B cell (primary cell): ENCODE measurements at regions not wholly inside any gene's neighbourhood (a gene's known extent, or its start where the extent isn't known, plus 50 kb on each side); places are given as distances from the start of the nearest gene placed in this dataset.

Experiments
- ATAC-seq: fragments of 200-7000 bp; cut with Tn5 transposase; one replicate; pipeline ENCODE4 v1.10.0; 2021; ENCODE audit warnings: low read depth, mild to moderate bottlenecking, moderate number of reproducible peaks, moderate library complexity
- CTCF ChIA-PET: fragments of 350-600 bp; sonication (Branson Sonifier 250); formaldehyde crosslinking; loops from one replicate; lab custom pipeline; 2021; ENCODE audit warnings: antibody characterized with exemption, inconsistent platforms; lab: Charles Lee
- POLR2A ChIA-PET: fragments of 350-600 bp; sonication (Branson Sonifier 250); formaldehyde crosslinking; loops from one replicate; lab custom pipeline; 2021; ENCODE audit warnings: antibody characterized with exemption; lab: Charles Lee
- DNase-seq: peaks from one replicate; pipeline ENCODE4 v3.0.0; 2013
- H2AFZ ChIP-seq: 2 replicates; pipeline ENCODE4 v1.6.1; 2012; ENCODE audit warnings: mild to moderate bottlenecking, low read depth, low read length; ENCODE audit not compliant: insufficient read depth, poor library complexity, severe bottlenecking
- H3K27ac ChIP-seq, 2 donors: 1 replicate in 1 of 2; 2 replicates in 1 of 2; pipeline ENCODE4 v1.5.1; 2012 to 2013; ENCODE audit warnings: low read length in 2 of 2, mild to moderate bottlenecking in 2 of 2, moderate library complexity in 1 of 2
- H3K27me3 ChIP-seq, 4 experiments: fragments of 200-600 bp in 1 of 4; sonication (generic) in 1 of 4; replicated peaks in 1 of 4; 1 replicate in 2 of 4; 2 replicates in 2 of 4; pipeline versions ENCODE4 v1.6.1 to v1.7.0; 2013 to 2016; ENCODE audit warnings: low read length in 3 of 4, mild to moderate bottlenecking in 2 of 4, mixed read lengths in 1 of 4, moderate library complexity in 1 of 4; ENCODE audit not compliant: insufficient read depth in 4 of 4, control insufficient read depth in 3 of 4; ENCODE audit errors: control extremely low read depth in 1 of 4
- H3K36me3 ChIP-seq, 2 experiments: replicated peaks in 1 of 2; 1 replicate in 1 of 2; 2 replicates in 1 of 2; pipeline versions ENCODE4 v1.6.1 to v1.7.1; 2013; ENCODE audit warnings: low read length in 1 of 2; ENCODE audit not compliant: insufficient read depth in 2 of 2, control insufficient read depth in 1 of 2; ENCODE audit errors: control extremely low read depth in 1 of 2, extremely low read depth in 1 of 2
- H3K4me1 ChIP-seq, 2 donors: fragments of 200-600 bp in 1 of 2; sonication (generic) in 1 of 2; 1 replicate in 1 of 2; 2 replicates in 1 of 2; pipeline versions ENCODE4 v1.5.1 to v1.6.1; 2013 to 2017; ENCODE audit warnings: low read length in 2 of 2; ENCODE audit not compliant: control insufficient read depth in 2 of 2, insufficient read depth in 2 of 2
- H3K4me2 ChIP-seq: replicated peaks from 2 replicates; pipeline ENCODE3; 2012; ENCODE audit warnings: mild to moderate bottlenecking, low read depth, low read length; ENCODE audit not compliant: poor library complexity, severe bottlenecking
- H3K4me3 ChIP-seq, 5 experiments: fragments of 200-600 bp in 1 of 5; sonication (generic) in 1 of 5; 1 replicate in 3 of 5; 2 replicates in 2 of 5; pipeline versions ENCODE4 v1.5.1 to v1.7.0; 2011 to 2016; ENCODE audit warnings: low read length in 4 of 5, mild to moderate bottlenecking in 4 of 5, low read depth in 2 of 5, control low read depth in 1 of 5, moderate library complexity in 1 of 5; ENCODE audit not compliant: insufficient read depth in 1 of 5; ENCODE audit errors: control extremely low read depth in 1 of 5, extremely low read depth in 1 of 5
- H3K79me2 ChIP-seq: fragments of 200-600 bp; sonication (generic); one replicate; pipeline ENCODE4 v1.6.0; 2016; ENCODE audit warnings: low read length; ENCODE audit not compliant: control insufficient read depth, insufficient read depth
- H3K9ac ChIP-seq: fragments of 200-600 bp; sonication (generic); 2 replicates; pipeline ENCODE4 v1.6.1; 2017; ENCODE audit warnings: mild to moderate bottlenecking, low read length, moderate library complexity
- H3K9me3 ChIP-seq, 3 donors: one replicate each; pipeline versions ENCODE4 v1.6.1 to v1.7.1; 2013; ENCODE audit warnings: low read length in 2 of 3; ENCODE audit not compliant: control insufficient read depth in 2 of 3, insufficient read depth in 1 of 3; ENCODE audit errors: control extremely low read depth in 1 of 3
- H4K20me1 ChIP-seq: 2 replicates; pipeline ENCODE4 v1.6.0; 2012; ENCODE audit warnings: mild to moderate bottlenecking, low read length; ENCODE audit not compliant: insufficient read depth, control insufficient read depth, poor library complexity, severe bottlenecking
- H3K27ac Mint-ChIP-seq: one replicate; pipeline ENCODE4 v1.8.0; 2021; ENCODE audit warnings: mixed read lengths
- H3K27me3 Mint-ChIP-seq: one replicate; pipeline ENCODE4 v1.8.0; 2021; ENCODE audit warnings: mixed read lengths
- H3K4me1 Mint-ChIP-seq: one replicate; pipeline ENCODE4 v1.8.0; 2021; ENCODE audit warnings: mixed read lengths
- H3K4me3 Mint-ChIP-seq: one replicate; pipeline ENCODE4 v1.8.0; 2021; ENCODE audit warnings: mixed read lengths
- H3K9me3 Mint-ChIP-seq: one replicate; pipeline ENCODE4 v1.8.0; 2022; ENCODE audit warnings: mixed read lengths; ENCODE audit not compliant: insufficient read depth
- EZH2 ChIP-seq: IDR thresholded peaks from 2 replicates; pipeline ENCODE4 v1.6.1; 2012; ENCODE audit warnings: borderline replicate concordance, low read depth, mild to moderate bottlenecking, moderate library complexity, low read length; ENCODE audit not compliant: insufficient read depth, poor library complexity, severe bottlenecking
- WGBS: methylation state at CpG from one replicate; pipeline ENCODE4 v1.1.5; 2013; ENCODE audit warnings: missing lambda C conversion rate; ENCODE audit not compliant: insufficient coverage; 5-methylcytosine and 5-hydroxymethylcytosine counted together
- intact Hi-C: fragments of 100-400 bp; cut with micrococcal nuclease; formaldehyde crosslinking; loops from one replicate; pipeline ENCODE4 v1.10.0; 2022
- TF ChIP-seq, protein P1 (sequence below): fragments of 200-600 bp; IDR thresholded peaks from one replicate; pipeline ENCODE4 v1.8.0; 2022; ENCODE audit warnings: antibody characterized with exemption, mild to moderate bottlenecking

DNA sequence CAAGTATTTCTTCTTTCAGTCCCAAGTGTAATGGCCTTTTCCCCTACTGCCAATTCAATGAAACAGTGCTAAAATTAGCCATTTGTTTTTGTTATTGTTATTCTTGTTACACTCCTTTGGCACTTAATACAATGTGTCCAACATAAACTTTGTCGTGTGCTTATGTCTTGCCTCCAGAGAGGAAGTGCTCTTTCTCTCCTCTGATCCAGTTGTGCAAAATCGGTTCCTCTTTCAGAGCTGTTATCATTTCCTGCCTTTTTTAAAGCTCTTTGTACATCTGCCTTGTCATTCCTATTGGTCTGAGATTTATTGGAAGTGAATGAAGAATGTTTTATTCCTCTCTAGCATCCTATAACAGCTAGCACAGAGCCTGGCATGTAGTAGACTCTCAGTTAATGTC is 623.2 kb upstream of the ID2 start:
- H2AFZ ChIP-seq: no peak overlapping the region
- no peaks in the 10 kb centered on the region for H3K9me3 ChIP-seq
- no peaks in the 10 kb centered on the region for H3K4me1 ChIP-seq
- H3K9ac ChIP-seq: no peak overlapping the region
- peaks cover 6% of the 10 kb centered on the region for H3K9me3 Mint-ChIP-seq
- DNase-seq (no peak), ATAC-seq (no peak)
- no peaks in the 10 kb centered on the region for H3K27me3 ChIP-seq
- no peak overlapping the region for H3K4me2 ChIP-seq
- ChIA-PET CTCF (no interaction called here), POLR2A (no interaction called here)
- intact Hi-C loops: no loop called here
- H4K20me1 ChIP-seq: no peaks in the 10 kb centered on the region
- no CpG with 5 or more reads among the region's 2 CpGs for WGBS
- H3K4me3 ChIP-seq: no peak overlapping the region
- no peak overlapping the region for H3K4me3 Mint-ChIP-seq
- H3K36me3 ChIP-seq: no peaks in the 10 kb centered on the region
- peaks cover 4% of the 10 kb centered on the region for H3K4me1 Mint-ChIP-seq
- H3K27me3 Mint-ChIP-seq: peaks cover 21% of the 10 kb centered on the region
- H3K79me2 ChIP-seq: no peaks in the 10 kb centered on the region
- no peak for TF ChIP-seq EZH2
- TF ChIP-seq, protein P1, sequence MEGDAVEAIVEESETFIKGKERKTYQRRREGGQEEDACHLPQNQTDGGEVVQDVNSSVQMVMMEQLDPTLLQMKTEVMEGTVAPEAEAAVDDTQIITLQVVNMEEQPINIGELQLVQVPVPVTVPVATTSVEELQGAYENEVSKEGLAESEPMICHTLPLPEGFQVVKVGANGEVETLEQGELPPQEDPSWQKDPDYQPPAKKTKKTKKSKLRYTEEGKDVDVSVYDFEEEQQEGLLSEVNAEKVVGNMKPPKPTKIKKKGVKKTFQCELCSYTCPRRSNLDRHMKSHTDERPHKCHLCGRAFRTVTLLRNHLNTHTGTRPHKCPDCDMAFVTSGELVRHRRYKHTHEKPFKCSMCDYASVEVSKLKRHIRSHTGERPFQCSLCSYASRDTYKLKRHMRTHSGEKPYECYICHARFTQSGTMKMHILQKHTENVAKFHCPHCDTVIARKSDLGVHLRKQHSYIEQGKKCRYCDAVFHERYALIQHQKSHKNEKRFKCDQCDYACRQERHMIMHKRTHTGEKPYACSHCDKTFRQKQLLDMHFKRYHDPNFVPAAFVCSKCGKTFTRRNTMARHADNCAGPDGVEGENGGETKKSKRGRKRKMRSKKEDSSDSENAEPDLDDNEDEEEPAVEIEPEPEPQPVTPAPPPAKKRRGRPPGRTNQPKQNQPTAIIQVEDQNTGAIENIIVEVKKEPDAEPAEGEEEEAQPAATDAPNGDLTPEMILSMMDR: no peak
- H3K27ac Mint-ChIP-seq: no peak overlapping the region
- no peak overlapping the region for H3K27ac ChIP-seq

DNA sequence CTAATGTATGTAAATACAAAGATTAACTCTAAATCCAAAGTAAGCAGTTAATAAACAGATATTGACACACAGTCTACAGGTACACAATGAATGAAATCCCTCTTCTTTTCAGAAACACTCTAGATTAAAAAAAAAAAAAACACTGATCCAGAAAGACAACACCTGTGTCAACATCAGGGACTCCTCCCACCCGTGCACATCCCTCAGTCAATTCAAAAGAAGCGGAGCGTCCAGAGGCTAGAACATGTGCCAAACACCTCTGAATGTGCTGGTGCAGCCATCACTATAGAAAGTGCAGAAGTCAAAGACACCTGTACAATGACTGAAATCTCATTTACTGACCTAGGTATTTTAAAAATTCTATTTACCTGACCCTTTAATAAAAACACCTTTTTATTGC is 622.6 kb upstream of the ID2 start:
- Histone ChIP-seq H3K9me3 (no peaks in the 10 kb centered on the region), H3K79me2 (no peaks in the 10 kb centered on the region), H3K4me2 (no peak overlapping the region), H3K36me3 (no peaks in the 10 kb centered on the region), H3K4me3 (no peak overlapping the region), H2AFZ (no peak overlapping the region), H3K27ac (no peak overlapping the region), H3K9ac (no peak overlapping the region), H3K4me1 (no peaks in the 10 kb centered on the region), H3K27me3 (no peaks in the 10 kb centered on the region), H4K20me1 (no peaks in the 10 kb centered on the region)
- no peak for DNase-seq
- intact Hi-C loops: no loop called here
- no peak for ATAC-seq
- peaks cover 4% of the 10 kb centered on the region for H3K4me1 Mint-ChIP-seq
- no peak overlapping the region for H3K27ac Mint-ChIP-seq
- WGBS: 100% methylated on average over 3 of the region's 3 CpGs
- CTCF ChIA-PET: no interaction called here
- H3K9me3 Mint-ChIP-seq: peaks cover 6% of the 10 kb centered on the region
- POLR2A ChIA-PET: no interaction called here
- TF ChIP-seq, protein P1: no peak
- TF ChIP-seq EZH2: no peak
- H3K27me3 Mint-ChIP-seq: peaks cover 23% of the 10 kb centered on the region
- H3K4me3 Mint-ChIP-seq: no peak overlapping the region
